GM12878 (cell line): ENCODE measurements at regions not wholly inside any gene's neighbourhood (a gene's known extent, or its start where the extent isn't known, plus 50 kb on each side); places are given as distances from the start of the nearest gene placed in this dataset.

ENCODE experiments used
- ATAC-seq: fragments of 200-7000 bp; cut with Tn5 transposase; 3 replicates; pipeline ENCODE4 v1.9.1; 2020; ENCODE audit warnings: mild to moderate bottlenecking, moderate library complexity
- BruUV-seq: library from RNA; stranded (reverse); fragments of 400-500 nt; replicated peaks from 2 replicates; lab custom pipeline; 2021; lab: Mats Ljungman, UMichigan
- CTCF ChIA-PET: fragments of 300-600 bp; sonication (Branson Sonifier 250); formaldehyde crosslinking; extraction: SDS; loops from one replicate; lab custom pipeline; 2021; ENCODE audit warnings: inconsistent platforms; lab: Yijun Ruan, JAX
- POLR2A ChIA-PET: fragments of 350-600 bp; formaldehyde crosslinking; extraction: SDS; loops from one replicate; lab custom pipeline; 2021; ENCODE audit warnings: inconsistent platforms; lab: Charles Lee
- RAD21 ChIA-PET: fragments of 300-600 bp; sonication (Branson Sonifier 250); formaldehyde crosslinking; loops from one replicate; lab custom pipeline; 2023; ENCODE audit warnings: antibody characterized with exemption; ENCODE audit not compliant: unreplicated experiment; lab: Charles Lee
- SMC1A ChIA-PET: fragments of 300-600 bp; sonication (Branson Sonifier 250); formaldehyde crosslinking; loops from one replicate; lab custom pipeline; 2023; ENCODE audit not compliant: unreplicated experiment, uncharacterized antibody; lab: Charles Lee
- DNase-seq: peaks from one replicate; pipeline ENCODE4 v3.0.0-alpha.2; 2011; ENCODE audit warnings: low read depth, low spot score
- FAIRE-seq: peaks from 3 replicates; lab custom pipeline; 2011; peaks lifted over from hg19 to GRCh38; lab: Jason Lieb, UNC
- H2AFZ ChIP-seq: 2 replicates; pipeline ENCODE4 v1.6.0; 2011; ENCODE audit warnings: low read depth, low read length, control low read depth; ENCODE audit not compliant: control insufficient read depth
- H3K27ac ChIP-seq: 2 replicates; pipeline ENCODE4 v1.5.1; 2011; ENCODE audit warnings: control low read depth; ENCODE audit not compliant: control insufficient read depth, insufficient read depth
- H3K27me3 ChIP-seq, 2 experiments: replicated peaks in 1 of 2; 2 replicates each; pipeline versions ENCODE4 v1.6.0 to v1.6.1; 2011; ENCODE audit warnings: low read length in 1 of 2; ENCODE audit not compliant: control insufficient read depth in 2 of 2, insufficient read depth in 2 of 2
- H3K36me3 ChIP-seq, 2 experiments: 2 replicates each; pipeline ENCODE4 v1.5.1; 2011; ENCODE audit warnings: low read length in 1 of 2; ENCODE audit not compliant: control insufficient read depth in 2 of 2, insufficient read depth in 2 of 2
- H3K4me1 ChIP-seq: 2 replicates; pipeline ENCODE4 v1.6.1; 2011; ENCODE audit warnings: mild to moderate bottlenecking, low read length, moderate library complexity, mixed read lengths; ENCODE audit not compliant: control insufficient read depth, insufficient read depth
- H3K4me2 ChIP-seq: 2 replicates; pipeline ENCODE4 v1.6.0; 2011; ENCODE audit warnings: control low read depth; ENCODE audit not compliant: control insufficient read depth, insufficient read depth
- H3K4me3 ChIP-seq: fragments of 200-600 bp; sonication (generic); 2 replicates; pipeline ENCODE4 v1.5.1; 2016
- H3K79me2 ChIP-seq: 2 replicates; pipeline ENCODE4 v1.6.0; 2011; ENCODE audit warnings: low read length; ENCODE audit not compliant: control insufficient read depth, insufficient read depth
- H3K9ac ChIP-seq: 2 replicates; pipeline ENCODE4 v1.8.0; 2011; ENCODE audit warnings: low read length, control low read depth, mixed read lengths; ENCODE audit not compliant: control insufficient read depth, insufficient read depth
- H3K9me3 ChIP-seq: replicated peaks from 3 replicates; pipeline ENCODE4 v1.5.1; 2011; ENCODE audit warnings: mild to moderate bottlenecking, low read length; ENCODE audit not compliant: control insufficient read depth, insufficient read depth
- H4K20me1 ChIP-seq: 2 replicates; pipeline ENCODE4 v1.6.0; 2011; ENCODE audit not compliant: control insufficient read depth, insufficient read depth
- BCL3 ChIP-seq: IDR thresholded peaks from 2 replicates; pipeline ENCODE4 v1.6.1; 2011; ENCODE audit warnings: borderline replicate concordance, low read depth, mild to moderate bottlenecking, moderate library complexity, low read length; ENCODE audit not compliant: insufficient read depth, poor library complexity, severe bottlenecking
- BHLHE40 ChIP-seq, 2 experiments: fragments of 450-650 bp in 1 of 2; IDR thresholded peaks; 2 replicates each; pipeline ENCODE4 v1.6.1; 2011 to 2017; ENCODE audit warnings: low read depth in 2 of 2, borderline replicate concordance in 1 of 2, improper control_type of control experiment in 1 of 2, low read length in 1 of 2, mild to moderate bottlenecking in 1 of 2
- IRF4 ChIP-seq: IDR thresholded peaks from 2 replicates; pipeline ENCODE4 v1.6.1; 2011; ENCODE audit warnings: low read depth, low read length
- JUND ChIP-seq: IDR thresholded peaks from 2 replicates; pipeline ENCODE4 v1.6.1; 2012; ENCODE audit warnings: low read depth, mild to moderate bottlenecking, low read length, improper control_type of control experiment, moderate library complexity
- MYB ChIP-seq: fragments of 150-350 bp; IDR thresholded peaks from 2 replicates; pipeline ENCODE4 v1.6.1; 2014; ENCODE audit warnings: mild to moderate bottlenecking, low read depth, low read length, borderline replicate concordance
- PKNOX1 ChIP-seq: fragments of 450-650 bp; IDR thresholded peaks from 2 replicates; pipeline ENCODE4 v1.6.1; 2016; ENCODE audit warnings: mild to moderate bottlenecking
- RB1 ChIP-seq: fragments of 450-650 bp; formaldehyde crosslinking; IDR thresholded peaks from 2 replicates; pipeline ENCODE4 v1.6.1; 2017; ENCODE audit warnings: mild to moderate bottlenecking, borderline replicate concordance
- RCOR1 ChIP-seq: conservative IDR thresholded peaks from 2 replicates; pipeline ENCODE4 v1.6.1; 2012; ENCODE audit warnings: low read depth, low read length, improper control_type of control experiment
- RFX5 ChIP-seq: IDR thresholded peaks from 2 replicates; pipeline ENCODE4 v1.6.1; 2011; ENCODE audit warnings: low read depth, low read length, improper control_type of control experiment
- SMAD5 ChIP-seq: IDR thresholded peaks from 2 replicates; pipeline ENCODE4 v1.6.1; 2016; ENCODE audit warnings: antibody characterized with exemption, low read depth
- SP1 ChIP-seq: IDR thresholded peaks from one replicate; pipeline ENCODE4 v1.6.1; 2011; ENCODE audit warnings: low read depth, low read length
- WRNIP1 ChIP-seq: IDR thresholded peaks from 2 replicates; pipeline ENCODE4 v1.6.1; 2011; ENCODE audit warnings: low read depth, low read length, improper control_type of control experiment, borderline replicate concordance
- YY1 ChIP-seq: IDR thresholded peaks from 2 replicates; pipeline ENCODE4 v1.6.1; 2011; ENCODE audit warnings: low read depth, mild to moderate bottlenecking, low read length
- ZBED1 ChIP-seq: IDR thresholded peaks from 2 replicates; pipeline ENCODE4 v1.6.1; 2016; ENCODE audit warnings: borderline replicate concordance
- ZNF217 ChIP-seq: fragments of 450-650 bp; IDR thresholded peaks from 2 replicates; pipeline ENCODE4 v1.6.1; 2017; ENCODE audit warnings: antibody characterized with exemption, mild to moderate bottlenecking
- WGBS: methylation state at CpG from one replicate; pipeline ENCODE4 v1.1.6; 2016; ENCODE audit warnings: low lambda C conversion rate; ENCODE audit not compliant: insufficient replicate concordance, insufficient coverage; ENCODE audit errors: missing lambda C conversion rate; 5-methylcytosine and 5-hydroxymethylcytosine counted together
- in situ Hi-C: fragments of 300-500 bp; cut with MboI; formaldehyde crosslinking; loops from 9 replicates; pipeline ENCODE4 v1.14.3; 2018; ENCODE audit warnings: mixed read lengths
- intact Hi-C: fragments of 100-400 bp; cut with micrococcal nuclease; formaldehyde crosslinking; loops from one replicate; pipeline ENCODE4 v1.14.2; 2022; ENCODE audit not compliant: unreplicated experiment

GRCh38 chr2:56971383-56971974 is 787.7 kb downstream of the CCDC85A start:
- H3K36me3 ChIP-seq: no peaks in the 10 kb centered on the region
- no peak for FAIRE-seq
- ChIA-PET CTCF (no interaction called here), SMC1A (no interaction called here), POLR2A (no interaction called here), RAD21 (no interaction called here)
- H3K4me2 ChIP-seq: no peak overlapping the region
- ATAC-seq: no peak
- H3K4me3 ChIP-seq: no peak overlapping the region
- 37% methylated on average over 3 of the region's 3 CpGs for WGBS
- in situ Hi-C loops: no loop called here
- no peaks in the 10 kb centered on the region for H3K27me3 ChIP-seq
- BruUV-seq: no TSS peak
- no peak overlapping the region for H3K9ac ChIP-seq
- no peaks in the 10 kb centered on the region for H3K4me1 ChIP-seq
- TF ChIP-seq RB1 (no peak), BCL3 (no peak)
- TF ChIP-seq, all 136 proteins: peak for 0
- no peaks in the 10 kb centered on the region for H3K9me3 ChIP-seq
- H4K20me1 ChIP-seq: no peaks in the 10 kb centered on the region
- intact Hi-C loops: no loop called here
- no peaks in the 10 kb centered on the region for H3K79me2 ChIP-seq
- DNase-seq: no peak
- H3K27ac ChIP-seq: no peak overlapping the region
- no peak overlapping the region for H2AFZ ChIP-seq

DNA sequence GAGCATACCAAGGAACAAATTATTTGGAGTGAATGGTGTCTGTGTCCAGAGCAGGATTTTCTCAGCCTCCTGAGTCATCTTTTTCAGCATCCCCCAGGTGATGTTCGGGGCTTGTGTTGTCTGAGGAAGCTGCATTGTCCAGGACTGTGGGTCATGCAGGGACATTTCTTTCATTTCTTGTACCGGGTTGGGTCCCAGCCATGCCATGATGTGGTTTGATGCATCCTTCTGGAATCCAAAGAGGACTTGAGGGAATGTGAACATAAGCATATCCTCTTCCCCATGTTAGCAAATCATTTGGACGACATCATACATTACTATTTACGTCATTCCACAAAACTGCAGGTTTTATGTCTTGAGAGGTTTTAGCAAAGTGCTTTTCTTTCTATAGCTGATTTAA is 797.8 kb downstream of the CCDC85A start:
- Histone ChIP-seq H3K36me3 (no peaks in the 10 kb centered on the region), H3K27me3 (no peaks in the 10 kb centered on the region), H3K27ac (no peak overlapping the region), H3K4me2 (no peak overlapping the region), H2AFZ (no peak overlapping the region), H3K4me1 (no peaks in the 10 kb centered on the region), H3K9me3 (no peaks in the 10 kb centered on the region), H3K9ac (no peak overlapping the region), H3K4me3 (no peak overlapping the region), H4K20me1 (no peaks in the 10 kb centered on the region), H3K79me2 (no peaks in the 10 kb centered on the region)
- in situ Hi-C loops: no loop called here
- no peak for DNase-seq
- FAIRE-seq: no peak
- CTCF ChIA-PET: no interaction called here
- BruUV-seq: no TSS peak
- RAD21 ChIA-PET: no interaction called here
- POLR2A ChIA-PET: no interaction called here
- 27% methylated on average over 4 of the region's 4 CpGs for WGBS
- intact Hi-C loops: no loop called here
- ATAC-seq: no peak
- SMC1A ChIA-PET: no interaction called here
- TF ChIP-seq ZNF217: no peak
- TF ChIP-seq MYB: no peak
- no peak for TF ChIP-seq BHLHE40 (IDR thresholded peaks at IDR 0.05; ENCODE audit: borderline replicate concordance in 1 of 2, low read depth in 2 of 2, low read length in 1 of 2)
- TF ChIP-seq RCOR1: no peak
- no peak for TF ChIP-seq RFX5
- no peak for TF ChIP-seq IRF4
- TF ChIP-seq SP1: no peak
- no peak for TF ChIP-seq PKNOX1
- TF ChIP-seq YY1: no peak
- TF ChIP-seq JUND: no peak
- no peak for TF ChIP-seq SMAD5
- TF ChIP-seq WRNIP1: no peak
- TF ChIP-seq ZBED1: no peak
